Bronchial epithelial cell (primary cell): ENCODE measurements at regions not wholly inside any gene's neighbourhood (a gene's known extent, or its start where the extent isn't known, plus 50 kb on each side); places are given as distances from the start of the nearest gene placed in this dataset.
"Not testable (repeated sequence)": the region's sequence is repeated elsewhere in the genome, so short reads cannot be mapped to it uniquely, and the experiment has no call there.

ENCODE experiments used
- DNase-seq: peaks from one replicate; pipeline ENCODE4 v3.0.0-alpha.2; 2010; ENCODE audit warnings: low read depth
- FAIRE-seq: peaks from 2 replicates; lab custom pipeline; 2011; peaks lifted over from hg19 to GRCh38; lab: Jason Lieb, UNC
- H3K27me3 ChIP-seq: 2 replicates; pipeline ENCODE4 v1.5.1; 2011; ENCODE audit warnings: low read length; ENCODE audit not compliant: control insufficient read depth, insufficient read depth
- H3K36me3 ChIP-seq: 2 replicates; pipeline ENCODE4 v1.5.1; 2011; ENCODE audit warnings: low read length; ENCODE audit not compliant: control insufficient read depth, insufficient read depth
- H3K4me3 ChIP-seq: 2 replicates; pipeline ENCODE4 v1.5.1; 2011; ENCODE audit warnings: mild to moderate bottlenecking, low read depth, low read length, control low read depth
- TF ChIP-seq, protein P1 (sequence below): IDR thresholded peaks from 2 replicates; pipeline ENCODE4 v1.5.1; 2011; ENCODE audit warnings: mild to moderate bottlenecking, moderate library complexity, low read length, control low read depth, inconsistent platforms; ENCODE audit not compliant: insufficient read depth, severe bottlenecking

GRCh38 chr16:29227751-29228663 lies 178.5 kb downstream of the NPIPB11 start:
- H3K27me3 ChIP-seq, H3K36me3 ChIP-seq, H3K4me3 ChIP-seq: not testable (repeated sequence)
- TF ChIP-seq, protein P1, sequence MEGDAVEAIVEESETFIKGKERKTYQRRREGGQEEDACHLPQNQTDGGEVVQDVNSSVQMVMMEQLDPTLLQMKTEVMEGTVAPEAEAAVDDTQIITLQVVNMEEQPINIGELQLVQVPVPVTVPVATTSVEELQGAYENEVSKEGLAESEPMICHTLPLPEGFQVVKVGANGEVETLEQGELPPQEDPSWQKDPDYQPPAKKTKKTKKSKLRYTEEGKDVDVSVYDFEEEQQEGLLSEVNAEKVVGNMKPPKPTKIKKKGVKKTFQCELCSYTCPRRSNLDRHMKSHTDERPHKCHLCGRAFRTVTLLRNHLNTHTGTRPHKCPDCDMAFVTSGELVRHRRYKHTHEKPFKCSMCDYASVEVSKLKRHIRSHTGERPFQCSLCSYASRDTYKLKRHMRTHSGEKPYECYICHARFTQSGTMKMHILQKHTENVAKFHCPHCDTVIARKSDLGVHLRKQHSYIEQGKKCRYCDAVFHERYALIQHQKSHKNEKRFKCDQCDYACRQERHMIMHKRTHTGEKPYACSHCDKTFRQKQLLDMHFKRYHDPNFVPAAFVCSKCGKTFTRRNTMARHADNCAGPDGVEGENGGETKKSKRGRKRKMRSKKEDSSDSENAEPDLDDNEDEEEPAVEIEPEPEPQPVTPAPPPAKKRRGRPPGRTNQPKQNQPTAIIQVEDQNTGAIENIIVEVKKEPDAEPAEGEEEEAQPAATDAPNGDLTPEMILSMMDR = peak; percentile 59
- peak; percentile 7 for FAIRE-seq
- DNase-seq = peak; percentile 34

DNA sequence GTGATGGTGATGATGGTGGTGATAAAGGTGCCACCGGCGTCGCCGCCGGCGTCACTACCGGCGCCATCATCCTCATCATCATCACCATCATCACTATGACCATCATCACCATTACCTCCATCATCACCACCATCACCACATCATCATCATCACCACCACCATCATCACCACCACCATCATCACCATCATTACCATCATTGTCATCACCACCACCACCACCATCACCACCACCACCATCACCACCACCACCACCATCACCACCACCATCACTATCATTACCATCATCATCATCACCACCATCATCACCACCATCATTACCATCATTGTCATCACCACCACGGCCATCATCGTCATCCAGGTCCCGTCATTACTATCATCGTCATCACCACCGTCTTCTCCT lies 179.7 kb downstream of the NPIPB11 start:
- no peaks in the 10 kb centered on the region for H3K36me3 ChIP-seq
- no peaks in the 10 kb centered on the region for H3K27me3 ChIP-seq
- FAIRE-seq (no peak), DNase-seq (no peak)
- no peak overlapping the region for H3K4me3 ChIP-seq
- TF ChIP-seq, protein P1 = no peak

GRCh38 chr16:29224675-29225074 lies 181.8 kb downstream of the NPIPB11 start:
- H3K27me3 ChIP-seq, FAIRE-seq, H3K36me3 ChIP-seq, DNase-seq, H3K4me3 ChIP-seq: not testable (repeated sequence)

DNA sequence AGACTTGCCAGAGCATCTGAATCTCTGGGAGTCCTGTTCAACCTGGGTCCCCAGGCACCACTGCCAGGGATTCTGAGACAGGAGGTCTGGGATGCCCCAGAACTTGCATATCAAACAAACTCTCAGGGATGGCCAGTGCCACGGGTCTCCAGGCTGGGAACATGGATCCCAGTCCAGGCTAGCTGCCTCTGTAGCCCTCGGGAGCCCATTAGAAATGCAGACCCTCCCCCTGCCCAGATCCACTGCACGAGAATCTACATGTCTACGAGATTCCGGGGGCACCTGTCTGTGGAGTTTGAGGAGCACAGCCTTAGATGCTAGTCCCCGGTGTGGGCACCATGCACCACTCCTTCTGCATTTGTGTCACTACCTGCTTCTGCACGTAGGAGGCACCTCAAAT lies 183.9 kb downstream of the NPIPB11 start:
- H3K36me3 ChIP-seq, H3K4me3 ChIP-seq, FAIRE-seq, H3K27me3 ChIP-seq, DNase-seq: not testable (repeated sequence)

DNA sequence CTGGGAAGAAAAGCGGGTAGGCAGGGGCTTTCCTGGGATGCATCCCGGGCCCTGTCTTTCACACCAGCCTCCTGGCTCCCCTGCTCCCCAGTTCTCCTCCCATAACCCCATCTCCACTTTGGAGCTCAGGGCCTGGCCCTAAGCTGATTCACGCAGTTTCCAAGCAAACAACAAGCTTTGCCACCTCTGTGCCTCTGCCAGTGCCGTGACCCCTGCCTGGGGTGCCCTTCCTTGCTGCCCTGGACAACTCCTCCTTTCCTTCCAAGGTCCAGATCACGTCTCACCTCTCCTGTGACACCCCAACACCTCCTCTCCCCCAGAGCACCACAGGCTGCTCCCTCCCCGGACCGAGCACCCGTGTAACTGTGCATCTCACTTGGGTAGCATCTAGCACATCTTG lies 184.5 kb downstream of the NPIPB11 start:
- not testable (repeated sequence) for DNase-seq, FAIRE-seq, H3K27me3 ChIP-seq, H3K36me3 ChIP-seq, H3K4me3 ChIP-seq

- H3K27me3 ChIP-seq, H3K36me3 ChIP-seq, FAIRE-seq, DNase-seq, H3K4me3 ChIP-seq: not testable (repeated sequence)
Measured at GRCh38 chr16:29221281-29221955, 185.1 kb downstream of the NPIPB11 start.

DNA sequence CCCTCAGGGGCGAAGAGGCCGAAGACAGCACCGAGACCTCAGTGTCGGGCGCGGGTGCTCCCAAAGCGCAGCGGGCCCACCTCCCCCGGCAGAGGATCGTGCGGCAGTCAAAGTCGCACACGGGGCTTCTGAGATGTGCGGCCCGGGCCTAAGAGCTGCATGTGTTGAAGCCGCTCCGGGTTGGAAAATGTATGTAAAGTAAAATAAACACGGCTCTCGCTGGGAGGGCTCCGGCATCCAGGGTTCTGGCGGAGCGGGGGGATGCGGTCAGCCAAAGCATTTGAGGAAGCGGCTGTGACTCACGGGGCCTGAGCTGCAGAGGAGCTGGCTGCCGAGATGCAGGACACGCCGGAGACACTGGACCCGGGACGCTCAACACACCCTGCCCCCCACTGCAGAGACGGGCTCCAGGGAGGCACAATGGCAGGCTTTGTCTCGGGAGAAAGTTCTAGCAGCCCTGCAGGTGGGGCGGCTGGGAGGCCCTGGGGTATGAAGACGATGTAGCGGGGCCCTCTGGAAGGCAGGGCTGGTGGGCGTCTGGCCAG lies 185.8 kb downstream of the NPIPB11 start:
- not testable (repeated sequence) for FAIRE-seq, H3K36me3 ChIP-seq, H3K27me3 ChIP-seq, DNase-seq, H3K4me3 ChIP-seq

GRCh38 chr16:29219966-29220646 lies 186.4 kb downstream of the NPIPB11 start:
- H3K27me3 ChIP-seq, FAIRE-seq, H3K36me3 ChIP-seq, H3K4me3 ChIP-seq, DNase-seq: not testable (repeated sequence)

GRCh38 chr16:29219562-29219961 lies 186.9 kb downstream of the NPIPB11 start:
- FAIRE-seq = peak; percentile 62

DNA sequence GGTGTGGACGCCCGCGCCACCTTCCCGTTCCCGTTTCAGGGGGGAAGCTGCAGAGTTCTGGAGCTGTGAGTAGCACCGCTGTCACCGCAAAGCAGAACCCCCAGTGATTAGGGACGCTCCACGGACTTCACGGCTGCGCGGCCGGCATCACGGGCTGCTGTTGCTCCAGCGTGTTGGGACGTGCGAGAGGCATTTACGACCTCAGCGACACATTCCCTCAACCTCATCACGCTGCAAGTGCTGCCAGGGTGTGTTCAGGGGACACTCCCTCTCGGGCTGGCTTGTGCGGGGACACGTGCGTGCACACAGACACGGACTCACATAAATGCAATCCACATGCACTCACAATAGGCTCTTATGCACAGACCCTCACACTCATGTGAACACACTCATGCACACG lies 187.9 kb downstream of the NPIPB11 start:
- DNase-seq, H3K36me3 ChIP-seq, H3K4me3 ChIP-seq, H3K27me3 ChIP-seq, FAIRE-seq: not testable (repeated sequence)

More at GRCh38 chr16:29219562-29219961, 186.9 kb downstream of the NPIPB11 start:
- not testable (repeated sequence) for DNase-seq, H3K27me3 ChIP-seq, H3K4me3 ChIP-seq, H3K36me3 ChIP-seq

DNA sequence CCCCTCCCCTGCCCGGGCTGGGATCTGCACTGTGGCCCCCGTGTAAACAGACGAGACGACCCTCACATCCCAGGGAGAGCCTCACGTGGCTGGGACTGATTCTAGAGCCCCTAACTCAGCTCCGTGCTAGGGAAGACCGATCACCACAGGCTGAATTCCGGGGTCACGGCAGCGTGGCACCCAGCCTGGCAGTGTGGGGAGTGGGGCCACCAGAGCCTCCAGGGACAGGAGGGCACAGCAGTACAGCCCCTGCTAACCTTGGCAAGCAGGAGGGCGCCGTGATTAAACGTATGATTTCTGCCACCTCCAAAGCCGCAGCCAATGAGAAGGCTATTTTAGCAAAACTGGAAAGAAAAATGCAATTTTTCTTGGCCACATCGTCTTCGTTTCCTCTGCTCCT lies 188.3 kb downstream of the NPIPB11 start:
- not testable (repeated sequence) for H3K4me3 ChIP-seq, H3K27me3 ChIP-seq, H3K36me3 ChIP-seq, FAIRE-seq, DNase-seq

DNA sequence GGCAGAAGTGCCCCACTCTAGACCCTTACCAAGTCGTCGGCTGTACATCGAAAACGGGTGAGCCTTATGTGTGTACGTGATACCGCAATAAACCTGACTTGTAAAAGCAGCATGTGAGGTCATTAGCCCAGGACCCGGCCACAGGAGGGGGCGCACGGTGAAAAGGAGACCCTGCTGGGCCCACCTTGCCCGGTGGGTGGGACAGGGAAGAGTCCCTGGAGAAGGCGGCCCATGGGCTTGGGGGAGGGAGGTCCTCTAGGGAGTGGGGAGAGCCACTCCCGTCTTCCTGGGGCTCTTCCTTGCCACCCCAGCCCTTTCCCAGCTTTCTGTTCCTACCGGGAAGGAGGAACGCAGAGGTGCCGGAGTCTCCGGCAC lies 188.8 kb downstream of the NPIPB11 start:
- H3K27me3 ChIP-seq, DNase-seq, H3K36me3 ChIP-seq, H3K4me3 ChIP-seq, FAIRE-seq: not testable (repeated sequence)
